MCF 10A (cell line): ENCODE measurements at regions not wholly inside any gene's neighbourhood (a gene's known extent, or its start where the extent isn't known, plus 50 kb on each side); places are given as distances from the start of the nearest gene placed in this dataset.
A peak's percentile ranks its signal among the peaks of the same experiment; 100 is the strongest.

Source experiments
- BruUV-seq: library from RNA; stranded (reverse); fragments of 400-500 nt; replicated peaks from 2 replicates; lab custom pipeline; 2021; lab: Mats Ljungman, UMichigan
- CTCF ChIA-PET: fragments of 300-600 bp; sonication (Branson Sonifier 250); formaldehyde crosslinking; extraction: SDS; loops from one replicate; lab custom pipeline; 2021; ENCODE audit warnings: antibody characterized with exemption, inconsistent platforms; lab: Yijun Ruan, JAX
- POLR2A ChIA-PET: fragments of 300-600, 350-650 bp; sonication (Branson Sonifier 250); formaldehyde crosslinking; extraction: SDS; loops from one replicate; lab custom pipeline; 2020; ENCODE audit warnings: antibody characterized with exemption, inconsistent platforms; lab: Yijun Ruan, JAX
- DNase-seq: peaks from one replicate; pipeline ENCODE4 v3.0.0-alpha.2; 2018; ENCODE audit not compliant: unreplicated experiment
- H3K27ac Mint-ChIP-seq: one replicate; pipeline ENCODE4 v1.8.0; 2022; ENCODE audit warnings: mild to moderate bottlenecking, low read depth, mixed read lengths; ENCODE audit not compliant: unreplicated experiment
- H3K27me3 Mint-ChIP-seq: one replicate; pipeline ENCODE4 v1.8.0; 2022; ENCODE audit warnings: mixed read lengths; ENCODE audit not compliant: insufficient read depth, unreplicated experiment
- H3K36me3 Mint-ChIP-seq: one replicate; pipeline ENCODE4 v1.8.0; 2022; ENCODE audit warnings: mild to moderate bottlenecking, moderate library complexity, mixed read lengths; ENCODE audit not compliant: insufficient read depth, unreplicated experiment
- H3K4me1 Mint-ChIP-seq: one replicate; pipeline ENCODE4 v1.8.0; 2022; ENCODE audit warnings: mixed read lengths; ENCODE audit not compliant: insufficient read depth, unreplicated experiment
- H3K4me3 Mint-ChIP-seq: one replicate; pipeline ENCODE4 v1.8.0; 2022; ENCODE audit warnings: mild to moderate bottlenecking, moderate library complexity, mixed read lengths; ENCODE audit not compliant: unreplicated experiment
- H3K9me3 Mint-ChIP-seq: one replicate; pipeline ENCODE4 v1.8.0; 2022; ENCODE audit warnings: mixed read lengths; ENCODE audit not compliant: unreplicated experiment
- intact Hi-C: fragments of 100-400 bp; cut with micrococcal nuclease; formaldehyde crosslinking; loops from 2 replicates; pipeline ENCODE4 v1.14.1; 2022
- TF ChIP-seq, protein P1 (sequence below): fragments of 200-600 bp; IDR thresholded peaks from one replicate; pipeline ENCODE4 v1.8.0; 2022; ENCODE audit warnings: antibody characterized with exemption, mild to moderate bottlenecking; ENCODE audit not compliant: unreplicated experiment

DNA sequence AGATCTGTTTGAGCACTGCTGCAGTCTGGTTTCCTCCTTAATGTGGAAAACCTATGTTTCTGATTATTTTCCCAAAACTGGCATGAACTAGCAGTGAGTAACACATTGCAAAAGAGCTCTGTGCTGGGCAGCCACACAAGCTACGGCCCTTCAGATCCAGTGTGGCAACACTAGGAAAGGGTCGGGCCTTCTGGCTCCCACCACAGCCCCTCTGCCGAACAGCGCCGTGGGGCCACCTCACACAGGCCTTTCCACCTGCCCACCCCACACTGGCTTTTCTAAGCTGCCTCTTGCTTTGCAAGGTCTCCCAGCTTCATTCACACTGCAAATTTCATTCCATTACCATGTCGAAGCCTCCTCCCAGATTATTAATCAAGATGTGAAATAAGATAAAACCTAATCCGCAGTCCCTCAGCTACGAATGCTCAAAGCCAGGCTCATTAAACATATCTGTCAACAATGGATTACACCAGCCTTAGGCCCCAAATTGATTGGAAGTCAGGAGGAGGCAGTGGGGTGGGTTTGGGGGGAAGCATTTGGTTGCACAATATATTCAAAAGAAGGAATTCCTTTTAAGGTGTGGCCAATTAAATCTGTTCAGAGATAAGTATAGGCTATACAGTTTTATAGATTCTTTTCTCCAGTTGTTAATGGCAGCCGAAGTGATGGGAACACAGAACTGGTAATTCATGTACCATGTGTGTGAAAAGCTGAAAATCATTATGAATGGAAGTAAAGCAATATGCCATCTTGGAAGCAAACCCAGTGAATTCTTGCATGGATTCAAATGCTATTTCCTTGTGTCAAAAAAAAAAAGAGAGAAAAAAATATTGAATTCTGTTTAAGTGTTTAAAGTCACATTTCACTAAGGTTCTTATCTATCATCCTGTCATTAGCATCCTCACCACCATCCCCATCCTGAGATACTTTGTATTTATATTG is 223.7 kb downstream of the MTERF1 start:
- Mint-ChIP-seq H3K4me3 (no peak overlapping the region), H3K4me1 (peaks cover 6% of the 10 kb centered on the region), H3K36me3 (no peaks in the 10 kb centered on the region), H3K27me3 (peaks cover 11% of the 10 kb centered on the region), H3K27ac (no peak overlapping the region), H3K9me3 (no peaks in the 10 kb centered on the region)
- CTCF ChIA-PET = interaction anchor here (0.6 to 1.2 kb wide), 2 partner anchors 220 to 381 kb away, joined by 3 read pairs; no protein-coding TSS in a partner anchor
- intact Hi-C loops = no loop called here
- TF ChIP-seq, protein P1, sequence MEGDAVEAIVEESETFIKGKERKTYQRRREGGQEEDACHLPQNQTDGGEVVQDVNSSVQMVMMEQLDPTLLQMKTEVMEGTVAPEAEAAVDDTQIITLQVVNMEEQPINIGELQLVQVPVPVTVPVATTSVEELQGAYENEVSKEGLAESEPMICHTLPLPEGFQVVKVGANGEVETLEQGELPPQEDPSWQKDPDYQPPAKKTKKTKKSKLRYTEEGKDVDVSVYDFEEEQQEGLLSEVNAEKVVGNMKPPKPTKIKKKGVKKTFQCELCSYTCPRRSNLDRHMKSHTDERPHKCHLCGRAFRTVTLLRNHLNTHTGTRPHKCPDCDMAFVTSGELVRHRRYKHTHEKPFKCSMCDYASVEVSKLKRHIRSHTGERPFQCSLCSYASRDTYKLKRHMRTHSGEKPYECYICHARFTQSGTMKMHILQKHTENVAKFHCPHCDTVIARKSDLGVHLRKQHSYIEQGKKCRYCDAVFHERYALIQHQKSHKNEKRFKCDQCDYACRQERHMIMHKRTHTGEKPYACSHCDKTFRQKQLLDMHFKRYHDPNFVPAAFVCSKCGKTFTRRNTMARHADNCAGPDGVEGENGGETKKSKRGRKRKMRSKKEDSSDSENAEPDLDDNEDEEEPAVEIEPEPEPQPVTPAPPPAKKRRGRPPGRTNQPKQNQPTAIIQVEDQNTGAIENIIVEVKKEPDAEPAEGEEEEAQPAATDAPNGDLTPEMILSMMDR = no peak
- no TSS peak for BruUV-seq
- DNase-seq = peak; percentile 53
- POLR2A ChIA-PET = interaction anchor here (0.6 to 1.5 kb wide), 3 partner anchors 10 to 28 kb away, joined by 3 read pairs; no protein-coding TSS in a partner anchor

DNA sequence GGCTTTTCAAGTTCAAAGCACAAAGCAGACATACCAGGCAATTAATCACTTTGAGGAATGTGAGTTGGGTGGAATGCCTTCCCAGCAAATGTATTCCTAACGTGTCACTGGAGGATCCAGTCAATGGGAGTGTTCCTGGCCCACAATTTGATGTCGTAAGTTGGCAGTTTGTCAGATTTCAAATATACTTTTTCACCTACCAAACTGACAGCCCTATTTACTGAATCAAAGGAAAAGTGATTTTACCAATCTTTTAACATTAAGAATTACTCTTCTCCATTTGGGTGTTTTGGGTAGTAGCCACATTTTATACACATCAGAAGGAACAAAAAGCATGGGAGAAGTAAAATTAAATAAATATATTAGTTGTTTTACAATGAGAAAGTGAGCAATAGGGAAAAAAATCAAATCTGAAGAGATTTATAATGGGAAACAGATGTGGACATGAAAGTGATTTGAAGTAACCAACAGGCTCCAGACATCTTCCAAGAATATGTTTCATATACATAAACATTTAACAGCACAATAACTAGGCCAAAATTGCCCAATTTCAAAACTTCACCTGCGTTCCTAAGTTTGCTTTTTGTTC is 222.9 kb downstream of the MTERF1 start:
- POLR2A ChIA-PET = interaction anchor here (1.1 kb wide), 1 partner anchor 28 kb away, joined by 3 read pairs; no protein-coding TSS in a partner anchor
- peak; percentile 77 for DNase-seq
- peaks cover 3% of the 10 kb centered on the region for H3K27me3 Mint-ChIP-seq
- H3K36me3 Mint-ChIP-seq = no peaks in the 10 kb centered on the region
- H3K27ac Mint-ChIP-seq = no peak overlapping the region
- no peaks in the 10 kb centered on the region for H3K9me3 Mint-ChIP-seq
- TF ChIP-seq, protein P1 = no peak
- peaks cover 6% of the 10 kb centered on the region for H3K4me1 Mint-ChIP-seq
- no peak overlapping the region for H3K4me3 Mint-ChIP-seq
- CTCF ChIA-PET = interaction anchor here (0.6 to 1.2 kb wide), 3 partner anchors 91 to 272 kb away, joined by 3 read pairs; no protein-coding TSS in a partner anchor
- BruUV-seq = no TSS peak
- intact Hi-C loops = no loop called here

DNA sequence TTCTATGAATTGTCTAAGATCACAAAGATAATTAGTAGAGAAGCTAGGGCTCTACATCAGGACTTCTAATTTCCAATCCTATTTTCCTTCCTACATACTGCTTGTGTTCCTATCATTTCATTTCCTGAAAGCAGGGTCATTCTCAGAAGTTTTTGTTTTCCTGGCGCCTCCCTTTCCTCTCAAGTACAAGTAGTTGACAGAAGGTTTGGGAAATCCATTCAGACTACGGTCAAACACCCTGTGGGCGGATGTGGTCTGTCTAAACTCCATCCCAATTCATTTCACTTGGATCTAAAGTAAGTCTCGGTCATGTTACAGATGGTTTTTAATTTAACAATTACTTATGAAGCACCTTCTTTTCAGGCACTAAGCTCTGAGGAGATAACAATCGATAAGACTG is 221.4 kb downstream of the MTERF1 start:
- no peaks in the 10 kb centered on the region for H3K27me3 Mint-ChIP-seq
- no peak overlapping the region for H3K27ac Mint-ChIP-seq
- peaks cover 6% of the 10 kb centered on the region for H3K4me1 Mint-ChIP-seq
- POLR2A ChIA-PET = no interaction called here
- CTCF ChIA-PET = interaction anchor here (0.6 to 0.7 kb wide), 2 partner anchors 373 to 603 kb away, joined by 3 to 4 read pairs; no protein-coding TSS in a partner anchor
- TF ChIP-seq, protein P1 = no peak
- no peak overlapping the region for H3K4me3 Mint-ChIP-seq
- no peaks in the 10 kb centered on the region for H3K9me3 Mint-ChIP-seq
- intact Hi-C loops = no loop called here
- H3K36me3 Mint-ChIP-seq = no peaks in the 10 kb centered on the region
- DNase-seq = no peak
- BruUV-seq = no TSS peak
